Thyroid gland (tissue), 4 donors: ENCODE measurements at regions not wholly inside any gene's neighbourhood (a gene's known extent, or its start where the extent isn't known, plus 50 kb on each side); places are given as distances from the start of the nearest gene placed in this dataset.

Experiments
- DNase-seq, 2 donors: peaks; one replicate each; pipeline ENCODE4 v3.0.0-alpha.2; 2019
- H3K27ac ChIP-seq, 3 donors: fragments of 200-600 bp; sonication (generic); 1 replicate in 2 of 3; 2 replicates in 1 of 3; pipeline ENCODE4 v1.5.1; 2016 to 2019; ENCODE audit warnings: mild to moderate bottlenecking in 1 of 3, moderate library complexity in 1 of 3
- H3K27me3 ChIP-seq: fragments of 200-600 bp; sonication (generic); one replicate; pipeline ENCODE4 v1.5.1; 2019
- H3K36me3 ChIP-seq, 2 donors: fragments of 200-600 bp; sonication (generic); one replicate each; pipeline ENCODE4 v1.5.1; 2016 to 2019
- H3K4me1 ChIP-seq, 2 donors: fragments of 200-600 bp; sonication (generic); one replicate each; pipeline ENCODE4 v1.5.1; 2017 to 2019
- H3K4me3 ChIP-seq, 3 donors: fragments of 200-600 bp; sonication (generic); replicated peaks in 1 of 3; 1 replicate in 2 of 3; 2 replicates in 1 of 3; pipeline ENCODE4 v1.5.1; 2016; ENCODE audit warnings: mild to moderate bottlenecking in 1 of 3
- H3K9me3 ChIP-seq: fragments of 200-600 bp; sonication (generic); one replicate; pipeline ENCODE4 v1.5.1; 2017
- POLR2A ChIP-seq, 2 donors: fragments of 450-650 bp; IDR thresholded peaks; one replicate each; pipeline ENCODE4 v1.6.1; 2017; ENCODE audit warnings: antibody characterized with exemption in 2 of 2, mild to moderate bottlenecking in 2 of 2, moderate library complexity in 1 of 2
- WGBS, 2 donors: methylation state at CpG; one replicate each; pipeline ENCODE4 v1.1.5; 2017; 5-methylcytosine and 5-hydroxymethylcytosine counted together
- intact Hi-C: fragments of 100-400 bp; cut with DNase I; formaldehyde crosslinking; loops from one replicate; pipeline ENCODE4 v1.15.1; 2023
- TF ChIP-seq, protein P1 (sequence below), 6 experiments: fragments of 200-600 bp in 3 of 6; fragments of 450-650 bp in 3 of 6; sonication (generic) in 3 of 6; IDR thresholded peaks; one replicate each; pipeline ENCODE4 v1.5.1; 2016 to 2019; ENCODE audit warnings: antibody characterized with exemption in 6 of 6, mild to moderate bottlenecking in 2 of 6, inconsistent platforms in 1 of 6, moderate library complexity in 1 of 6

DNA sequence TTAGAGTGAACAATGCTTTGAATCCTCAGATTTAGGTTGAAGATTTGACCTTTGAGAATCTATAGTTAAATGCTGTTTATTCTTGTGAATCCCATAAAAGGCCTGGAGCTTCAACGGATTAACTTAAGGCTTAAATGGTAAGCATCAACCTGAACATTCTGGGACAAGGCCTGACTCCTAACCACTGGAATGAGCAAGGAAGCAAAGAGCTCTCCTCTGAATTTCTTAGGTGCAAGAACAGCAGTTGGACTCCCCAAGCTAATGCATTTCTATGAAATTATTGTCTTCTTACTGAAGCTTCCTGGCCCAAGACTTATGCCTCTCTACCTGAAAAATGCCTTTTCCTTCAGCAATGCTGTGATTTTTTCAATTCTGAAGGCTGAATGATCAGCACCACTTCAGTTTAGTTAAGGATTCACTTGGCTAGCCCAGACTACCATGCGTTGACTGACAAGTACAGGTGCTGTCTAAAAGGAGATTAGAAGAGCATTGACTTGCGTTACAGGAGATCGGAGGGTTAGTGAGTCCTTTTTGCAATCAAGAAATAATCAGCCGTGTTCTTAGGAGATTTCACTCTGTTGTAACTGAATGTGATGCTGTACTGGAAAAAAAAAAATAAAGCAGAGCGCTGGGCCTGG lies 178.5 kb downstream of the ZC3H11B start:
- Histone ChIP-seq H3K4me3 (no peak overlapping the region), H3K27me3 (no peaks in the 10 kb centered on the region), H3K9me3 (no peaks in the 10 kb centered on the region), H3K27ac (no peak overlapping the region), H3K36me3 (no peaks in the 10 kb centered on the region), H3K4me1 (no peaks in the 10 kb centered on the region)
- DNase-seq = no peak
- intact Hi-C loops = no loop called here
- 50 to 62% methylated on average over 6 of the region's 6 CpGs for WGBS, 2 donors
- TF ChIP-seq, protein P1, sequence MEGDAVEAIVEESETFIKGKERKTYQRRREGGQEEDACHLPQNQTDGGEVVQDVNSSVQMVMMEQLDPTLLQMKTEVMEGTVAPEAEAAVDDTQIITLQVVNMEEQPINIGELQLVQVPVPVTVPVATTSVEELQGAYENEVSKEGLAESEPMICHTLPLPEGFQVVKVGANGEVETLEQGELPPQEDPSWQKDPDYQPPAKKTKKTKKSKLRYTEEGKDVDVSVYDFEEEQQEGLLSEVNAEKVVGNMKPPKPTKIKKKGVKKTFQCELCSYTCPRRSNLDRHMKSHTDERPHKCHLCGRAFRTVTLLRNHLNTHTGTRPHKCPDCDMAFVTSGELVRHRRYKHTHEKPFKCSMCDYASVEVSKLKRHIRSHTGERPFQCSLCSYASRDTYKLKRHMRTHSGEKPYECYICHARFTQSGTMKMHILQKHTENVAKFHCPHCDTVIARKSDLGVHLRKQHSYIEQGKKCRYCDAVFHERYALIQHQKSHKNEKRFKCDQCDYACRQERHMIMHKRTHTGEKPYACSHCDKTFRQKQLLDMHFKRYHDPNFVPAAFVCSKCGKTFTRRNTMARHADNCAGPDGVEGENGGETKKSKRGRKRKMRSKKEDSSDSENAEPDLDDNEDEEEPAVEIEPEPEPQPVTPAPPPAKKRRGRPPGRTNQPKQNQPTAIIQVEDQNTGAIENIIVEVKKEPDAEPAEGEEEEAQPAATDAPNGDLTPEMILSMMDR (IDR thresholded peaks at IDR 0.05) = no peak
- TF ChIP-seq POLR2A (IDR thresholded peaks at IDR 0.05) = no peak

DNA sequence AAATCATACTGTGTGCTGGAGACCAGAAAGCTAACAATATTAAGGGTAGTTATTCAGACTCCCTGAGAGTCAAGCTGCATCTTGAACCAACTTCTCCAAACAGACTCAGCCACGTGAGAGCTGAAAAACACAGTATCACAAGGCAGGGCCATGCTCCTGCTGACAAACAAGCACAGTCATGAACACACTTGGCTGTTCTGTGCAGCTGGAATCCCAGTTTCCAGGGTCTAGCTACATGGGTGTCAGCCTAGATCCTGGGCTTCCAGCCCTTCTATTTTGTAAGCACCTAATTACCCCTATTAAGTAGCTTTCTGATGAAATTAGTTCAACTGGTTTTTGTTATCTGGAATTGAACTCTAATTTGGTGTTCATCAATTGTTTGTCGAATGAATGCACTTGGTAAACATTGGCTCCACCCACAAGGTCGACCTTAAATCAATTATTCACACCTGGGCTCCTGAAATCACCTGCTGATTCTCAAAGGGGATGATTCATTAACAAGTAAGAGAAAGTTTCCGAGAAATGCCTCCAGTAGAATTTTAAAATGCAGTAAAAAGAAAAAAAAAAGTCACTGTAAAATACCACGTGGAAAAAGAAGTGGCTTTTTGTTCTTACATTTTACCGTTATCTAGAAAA lies 179.3 kb downstream of the ZC3H11B start:
- H3K9me3 ChIP-seq = no peaks in the 10 kb centered on the region
- no peak for DNase-seq
- no peaks in the 10 kb centered on the region for H3K4me1 ChIP-seq
- H3K4me3 ChIP-seq = no peak overlapping the region
- H3K27ac ChIP-seq = no peak overlapping the region
- WGBS, 2 donors = 74 to 77% methylated on average over 6 of the region's 6 CpGs
- intact Hi-C loops = no loop called here
- no peaks in the 10 kb centered on the region for H3K27me3 ChIP-seq
- no peak for TF ChIP-seq POLR2A (IDR thresholded peaks at IDR 0.05)
- TF ChIP-seq, protein P1 (IDR thresholded peaks at IDR 0.05) = no peak
- no peaks in the 10 kb centered on the region for H3K36me3 ChIP-seq

DNA sequence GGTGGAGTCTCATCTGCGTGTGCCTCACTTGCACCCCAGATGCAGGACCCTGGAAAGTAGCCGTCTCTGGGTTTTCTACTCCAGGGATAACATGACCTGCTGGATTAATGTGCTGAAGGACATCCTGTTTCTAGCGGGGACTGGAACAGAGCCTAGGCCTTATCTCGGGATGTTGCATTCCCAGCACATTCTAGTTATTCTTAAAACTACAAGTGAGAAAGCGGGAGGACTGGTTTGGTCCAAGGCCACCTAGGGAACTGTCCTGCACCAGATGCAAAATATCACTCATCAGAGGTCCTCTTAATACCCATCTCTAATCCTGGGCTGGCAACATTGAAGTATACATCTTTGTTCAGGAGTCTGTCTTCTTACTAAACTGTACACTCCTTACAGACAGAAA lies 179.9 kb downstream of the ZC3H11B start:
- H3K27me3 ChIP-seq = no peaks in the 10 kb centered on the region
- H3K4me3 ChIP-seq = no peak overlapping the region
- DNase-seq = no peak
- H3K36me3 ChIP-seq = no peaks in the 10 kb centered on the region
- H3K27ac ChIP-seq = no peak overlapping the region
- 84 to 89% methylated on average over 5 of the region's 5 CpGs for WGBS, 2 donors
- H3K4me1 ChIP-seq = no peaks in the 10 kb centered on the region
- no peaks in the 10 kb centered on the region for H3K9me3 ChIP-seq
- intact Hi-C loops = no loop called here
- TF ChIP-seq POLR2A (IDR thresholded peaks at IDR 0.05) = no peak
- TF ChIP-seq, protein P1 (IDR thresholded peaks at IDR 0.05) = no peak

DNA sequence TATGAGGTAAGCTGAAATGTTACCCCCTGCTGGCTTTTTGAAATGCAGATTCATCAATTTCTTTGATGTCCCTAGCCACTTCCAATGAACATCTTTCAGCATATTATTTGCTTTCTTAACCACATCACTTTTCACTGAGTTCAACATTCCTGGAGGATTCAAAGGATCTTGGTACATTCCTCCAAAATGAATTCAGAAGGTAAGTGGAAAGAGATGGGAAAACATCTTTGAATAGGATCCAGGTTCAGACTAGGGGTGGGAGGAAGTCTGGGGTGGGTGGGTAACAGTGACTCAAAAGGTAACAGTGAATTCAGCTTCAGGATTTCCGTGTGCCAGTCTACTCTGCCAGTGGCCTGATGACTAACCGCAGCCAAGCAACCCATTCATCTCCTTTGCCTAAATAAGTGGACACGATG lies 180.7 kb downstream of the ZC3H11B start:
- H3K4me3 ChIP-seq = no peak overlapping the region
- 85 to 88% methylated on average over 3 of the region's 3 CpGs for WGBS, 2 donors
- DNase-seq = no peak

DNA sequence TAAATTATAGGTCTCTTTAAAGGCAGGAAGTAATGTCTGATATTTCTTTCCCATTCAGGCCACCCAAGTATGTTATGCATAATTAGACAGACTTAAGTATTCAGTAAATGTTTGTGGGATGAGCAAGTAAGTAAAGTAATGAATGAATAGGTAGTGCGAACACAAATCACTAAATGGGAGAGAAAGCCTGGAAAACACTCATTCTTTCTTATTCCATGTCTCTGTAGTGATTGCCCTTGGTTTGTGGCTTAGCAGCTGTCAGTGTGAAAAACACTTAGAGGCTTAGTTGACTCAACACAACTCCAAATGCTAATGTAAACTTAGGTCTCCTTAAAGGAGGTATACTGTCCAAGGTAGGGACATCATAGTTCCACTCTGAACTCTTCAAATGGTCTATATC lies 182.5 kb downstream of the ZC3H11B start:
- no peak for TF ChIP-seq POLR2A (IDR thresholded peaks at IDR 0.05)
- TF ChIP-seq, protein P1 (IDR thresholded peaks at IDR 0.05) = no peak
- no peak overlapping the region for H3K27ac ChIP-seq
- intact Hi-C loops = no loop called here
- no peaks in the 10 kb centered on the region for H3K4me1 ChIP-seq
- no peaks in the 10 kb centered on the region for H3K9me3 ChIP-seq
- no peaks in the 10 kb centered on the region for H3K36me3 ChIP-seq
- 96 to 97% methylated on average over 1 of the region's 1 CpG for WGBS, 2 donors
- H3K27me3 ChIP-seq = no peaks in the 10 kb centered on the region
- DNase-seq = no peak
- no peak overlapping the region for H3K4me3 ChIP-seq

More for the DNA sequence above, 180.7 kb downstream of the ZC3H11B start:
- Histone ChIP-seq H3K27me3 (no peaks in the 10 kb centered on the region), H3K4me1 (no peaks in the 10 kb centered on the region), H3K27ac (no peak overlapping the region), H3K9me3 (no peaks in the 10 kb centered on the region), H3K36me3 (no peaks in the 10 kb centered on the region)
- TF ChIP-seq, protein P1 (IDR thresholded peaks at IDR 0.05) = no peak
- no peak for TF ChIP-seq POLR2A (IDR thresholded peaks at IDR 0.05)
- intact Hi-C loops = no loop called here
